Spleen (tissue), 11 donors: ENCODE measurements at regions not wholly inside any gene's neighbourhood (a gene's known extent, or its start where the extent isn't known, plus 50 kb on each side); places are given as distances from the start of the nearest gene placed in this dataset.

Experiments
- DNase-seq: peaks from one replicate; pipeline ENCODE4 v3.0.0-alpha.2; 2020
- H3K27ac ChIP-seq, 8 donors: fragments of 200-600 bp; sonication (generic) in 7 of 8; 1 replicate in 4 of 8; 2 replicates in 4 of 8; pipeline versions ENCODE4 v1.5.0 to v1.8.0; 2016 to 2021; ENCODE audit warnings: inconsistent platforms in 4 of 8, mild to moderate bottlenecking in 4 of 8, moderate library complexity in 1 of 8
- H3K27me3 ChIP-seq, 7 donors: fragments of 200-600 bp; sonication (generic) in 6 of 7; replicated peaks in 1 of 7; 1 replicate in 4 of 7; 2 replicates in 3 of 7; pipeline versions ENCODE4 v1.5.0 to v1.8.0; 2016 to 2021; ENCODE audit warnings: inconsistent platforms in 3 of 7, mild to moderate bottlenecking in 1 of 7
- H3K36me3 ChIP-seq, 6 donors: fragments of 200-600 bp; sonication (generic) in 5 of 6; 1 replicate in 4 of 6; 2 replicates in 2 of 6; pipeline versions ENCODE4 v1.5.0 to v1.8.0; 2016 to 2021; ENCODE audit warnings: inconsistent platforms in 2 of 6
- H3K4me1 ChIP-seq, 6 donors: fragments of 200-600 bp; sonication (generic) in 5 of 6; 1 replicate in 3 of 6; 2 replicates in 3 of 6; pipeline versions ENCODE4 v1.5.0 to v1.8.0; 2016 to 2021; ENCODE audit warnings: inconsistent platforms in 3 of 6
- H3K4me3 ChIP-seq, 8 donors: fragments of 200-600 bp; sonication (generic) in 7 of 8; 1 replicate in 4 of 8; 2 replicates in 4 of 8; pipeline versions ENCODE4 v1.5.0 to v1.8.0; 2016 to 2021; ENCODE audit warnings: inconsistent platforms in 4 of 8, mild to moderate bottlenecking in 4 of 8, moderate library complexity in 2 of 8
- H3K9me3 ChIP-seq, 8 donors: fragments of 200-600 bp; sonication (generic) in 7 of 8; 1 replicate in 4 of 8; 2 replicates in 4 of 8; pipeline versions ENCODE4 v1.5.0 to v1.8.0; 2016 to 2021; ENCODE audit warnings: inconsistent platforms in 4 of 8
- CTCF ChIP-seq, 11 experiments: fragments of 200-600 bp in 7 of 11; fragments of 450-650 bp in 4 of 11; sonication (generic) in 4 of 11; IDR thresholded peaks in 8 of 11; conservative IDR thresholded peaks in 3 of 11; 1 replicate in 7 of 11; 2 replicates in 4 of 11; pipeline versions ENCODE4 v1.4.0 to v1.8.0; 2016 to 2021; ENCODE audit warnings: antibody characterized with exemption in 11 of 11, inconsistent platforms in 4 of 11, mild to moderate bottlenecking in 1 of 11
- POLR2A ChIP-seq, 3 donors: fragments of 450-650 bp; IDR thresholded peaks; one replicate each; pipeline ENCODE4 v1.5.1; 2017; ENCODE audit warnings: antibody characterized with exemption in 3 of 3, mild to moderate bottlenecking in 1 of 3
- POLR2AphosphoS5 ChIP-seq, 3 donors: sonication (generic); formaldehyde crosslinking; IDR thresholded peaks; one replicate each; pipeline ENCODE4 v1.5.1; 2017; ENCODE audit warnings: antibody characterized with exemption in 3 of 3
- WGBS, 5 donors: extraction: QIAGEN DNeasy Blood & Tissue Kit in 3 of 5; methylation state at CpG; one replicate each; pipeline versions ENCODE4 v1.1.5 to v1.1.7; 2013 to 2018; 5-methylcytosine and 5-hydroxymethylcytosine counted together
- intact Hi-C: fragments of 100-400 bp; cut with DNase I; formaldehyde crosslinking; loops from one replicate; pipeline ENCODE4 v1.15.0; 2023; ENCODE audit warnings: low total_unique reads
- donor health status: healthy with polysubstance abuse.
- donor health status: DM: no; HTN: no; CAD: no; lungs with moderate emphysema.
- donor health status: DM: no; HTN: no; CAD: no.
- donor health status: Bipolar disorder and iron deficiency.
- donor health status: healthy.
- donor health status: DM: no; HTN: no; CAD: no.
- donor health status: DM: yes; HTN: yes; CAD: no.

- peak overlapping the region in 5 of 8 donors; percentile 33 to 68 (median 52) for H3K27ac ChIP-seq
- no peak for DNase-seq
Observed at GRCh38 chr2:8310557-8311455, 371.1 kb upstream of the ID2 start.

GRCh38 chr2:8312221-8312620, 369.6 kb upstream of the ID2 start:
- WGBS, 5 donors: 64 to 82% (median 78%) methylated on average over 3 of the region's 3 CpGs
- H3K27me3 ChIP-seq: peaks cover 0 to 51% (median 0%) of the 10 kb centered on the region in 7 donors

More at GRCh38 chr2:8310557-8311455, 371.1 kb upstream of the ID2 start:
- Histone ChIP-seq H3K27me3 (peaks cover 0 to 61% (median 0%) of the 10 kb centered on the region in 7 donors), H3K4me3 (no peak overlapping the region), H3K9me3 (no peaks in the 10 kb centered on the region), H3K4me1 (peaks cover 23 to 83% (median 56%) of the 10 kb centered on the region in 6 donors), H3K36me3 (no peaks in the 10 kb centered on the region)
- TF ChIP-seq CTCF (IDR thresholded peaks at IDR 0.05 in 8 of 11, conservative IDR thresholded peaks at IDR 0.05 in 3 of 11) (no peak), POLR2AphosphoS5 (IDR thresholded peaks at IDR 0.05) (peak in 1 of 3 donors; percentile 44), POLR2A (IDR thresholded peaks at IDR 0.05) (no peak)
- intact Hi-C loops: no loop called here
- 29 to 40% (median 39%) methylated on average over 12 of the region's 12 CpGs for WGBS, 5 donors

DNA sequence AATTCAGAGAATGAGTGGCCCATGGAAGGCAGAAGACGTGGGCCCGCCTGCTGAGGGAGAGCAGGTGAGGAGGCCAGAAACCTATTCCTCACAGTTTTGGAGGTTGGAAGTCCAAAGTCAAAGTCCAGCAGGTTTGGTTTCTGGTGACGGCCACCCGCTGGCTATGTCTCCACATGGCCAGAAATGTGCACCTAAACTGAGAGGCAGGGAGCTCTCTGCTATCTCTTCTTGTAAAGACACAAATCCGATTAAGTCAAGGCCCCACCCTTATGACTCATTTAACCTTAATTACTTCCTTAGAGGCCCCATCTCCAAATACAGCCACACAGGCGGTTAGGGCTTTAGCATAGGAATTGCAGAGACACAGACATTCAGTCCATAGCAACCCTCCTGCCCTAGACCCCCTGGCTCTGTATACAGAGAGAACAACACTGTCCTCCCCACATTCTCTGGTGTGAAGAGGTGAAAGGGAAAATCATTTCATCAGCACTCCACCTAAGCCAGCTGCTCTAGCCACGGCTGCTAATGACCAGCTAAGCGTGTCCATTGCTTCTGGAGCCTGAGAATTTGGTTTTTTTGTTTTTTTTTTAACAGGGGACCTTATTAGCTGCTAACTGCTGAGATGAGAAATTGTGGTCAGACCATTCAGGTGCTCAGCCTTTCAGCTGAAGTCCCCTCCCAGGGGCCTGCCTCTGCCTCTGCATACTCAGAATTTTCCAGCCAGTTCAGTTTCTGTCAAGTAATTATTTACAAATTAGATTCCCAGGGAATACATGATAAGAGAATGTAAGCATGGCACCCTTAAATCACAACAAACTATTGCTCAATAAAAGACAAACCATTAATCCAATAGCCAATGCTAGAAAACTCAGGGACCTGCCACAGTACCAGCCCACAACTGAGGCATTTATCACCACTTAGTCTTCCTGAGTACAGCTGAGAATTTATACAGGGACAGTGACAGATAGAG, 368.7 kb upstream of the ID2 start:
- Histone ChIP-seq H3K4me1 (peaks cover 23 to 78% (median 56%) of the 10 kb centered on the region in 6 donors), H3K36me3 (no peaks in the 10 kb centered on the region), H3K4me3 (no peak overlapping the region), H3K9me3 (no peaks in the 10 kb centered on the region), H3K27me3 (peaks cover 0 to 43% (median 0%) of the 10 kb centered on the region in 7 donors), H3K27ac (peak overlapping the region in 4 of 8 donors; percentile 17 to 68 (median 59))
- 59 to 74% (median 65%) methylated on average over 8 of the region's 8 CpGs for WGBS, 5 donors
- no peak for DNase-seq
- no peak for TF ChIP-seq CTCF (IDR thresholded peaks at IDR 0.05 in 8 of 11, conservative IDR thresholded peaks at IDR 0.05 in 3 of 11)
- no peak for TF ChIP-seq POLR2A (IDR thresholded peaks at IDR 0.05)
- TF ChIP-seq POLR2AphosphoS5 (IDR thresholded peaks at IDR 0.05): no peak
- intact Hi-C loops: no loop called here

More at GRCh38 chr2:8312221-8312620, 369.6 kb upstream of the ID2 start:
- Histone ChIP-seq H3K4me3 (no peak overlapping the region), H3K36me3 (no peaks in the 10 kb centered on the region), H3K27ac (peak overlapping the region in 4 of 8 donors; percentile 17 to 68 (median 59)), H3K4me1 (peaks cover 23 to 78% (median 56%) of the 10 kb centered on the region in 6 donors), H3K9me3 (no peaks in the 10 kb centered on the region)
- intact Hi-C loops: no loop called here
- no peak for TF ChIP-seq POLR2AphosphoS5 (IDR thresholded peaks at IDR 0.05)
- TF ChIP-seq CTCF (IDR thresholded peaks at IDR 0.05 in 8 of 11, conservative IDR thresholded peaks at IDR 0.05 in 3 of 11): no peak
- no peak for TF ChIP-seq POLR2A (IDR thresholded peaks at IDR 0.05)
- DNase-seq: no peak
